ENCODE measurements at regions not wholly inside any gene's neighbourhood (a gene's known extent, or its start where the extent isn't known, plus 50 kb on each side); places are given as distances from the start of the nearest gene placed in this dataset.

DNA sequence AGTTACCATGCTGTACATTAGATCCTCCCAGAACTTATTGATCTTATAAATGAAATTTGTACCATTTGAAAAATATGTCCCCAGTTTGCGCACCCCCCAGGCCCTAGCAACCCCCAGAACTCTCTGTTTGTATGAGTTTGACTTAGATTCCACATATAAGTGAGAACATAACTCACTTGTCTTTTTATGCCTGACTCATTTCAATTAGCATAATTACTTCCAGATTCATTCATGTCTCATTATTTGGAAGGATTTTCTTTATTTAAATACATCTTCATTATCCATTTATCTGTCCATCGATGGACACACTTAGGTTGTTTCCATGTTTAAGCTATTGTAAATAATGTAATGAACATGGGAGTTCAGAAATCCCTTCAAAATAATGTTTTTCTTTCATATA, 705.9 kb downstream of the CCDC85A start:
- in situ Hi-C loops (cut with HindIII; ENCODE audit: extremely low pct_ligation_motif_present, low pct_unique_long_range_greater_than_20kb): no loop called here
- BruUV-seq (replicated peaks): no TSS peak
- no peaks in the 10 kb centered on the region for H3K4me1 ChIP-seq (ENCODE audit: insufficient read depth, low read length)
- H4K20me1 ChIP-seq (ENCODE audit: insufficient read depth, low read length): no peaks in the 10 kb centered on the region
- no peak for FAIRE-seq
- no peak overlapping the region for H3K9ac ChIP-seq (ENCODE audit: insufficient read depth, low read depth, low read length)
- POLR2A ChIA-PET: no interaction called here
- H3K27me3 ChIP-seq (ENCODE audit: control insufficient read depth in 1 of 2, insufficient read depth in 2 of 2, low read length in 2 of 2): no peaks in the 10 kb centered on the region; a peak in 1 of 5 replicates
- no peak overlapping the region for H3K4me3 ChIP-seq (replicated peaks in 1 of 3; ENCODE audit: insufficient read depth in 1 of 3, low read depth in 2 of 3, low read length in 3 of 3)
- no peak for DNase-seq (ENCODE audit: low spot score)
- CTCF ChIA-PET (ENCODE audit: low intra/inter-chr PET ratio, low total read pairs): no interaction called here
- WGBS (ENCODE audit: low lambda C conversion rate): 4% methylated on average over 2 of the region's 2 CpGs
- H3K27ac ChIP-seq (ENCODE audit: extremely low read length, insufficient read depth, low read length): no peak overlapping the region
- no peaks in the 10 kb centered on the region for H3K79me2 ChIP-seq (ENCODE audit: insufficient read depth, low read length)
- H2AFZ ChIP-seq (ENCODE audit: low read length): no peak overlapping the region
- no peaks in the 10 kb centered on the region for H3K36me3 ChIP-seq (replicated peaks in 1 of 2; ENCODE audit: control insufficient read depth in 1 of 2, insufficient read depth in 2 of 2, low read length in 2 of 2)
- intact Hi-C loops (cut with micrococcal nuclease; ENCODE audit: unreplicated experiment): no loop called here
- peaks cover 64% of the 10 kb centered on the region for H3K9me3 ChIP-seq (ENCODE audit: low read length)
- no peak for TF ChIP-seq CCAR2 (optimal IDR thresholded peaks at IDR 0.05; ENCODE audit: low read depth, low read length)
- no peak for TF ChIP-seq MTF1 (CRISPR knock-in tag; IDR thresholded peaks at IDR 0.05)
- no peak for TF ChIP-seq IKZF1 (IDR thresholded peaks at IDR 0.05)
- TF ChIP-seq ZNF570 (CRISPR knock-in tag; IDR thresholded peaks at IDR 0.05; ENCODE audit: borderline replicate concordance): no peak
- no peak for TF ChIP-seq ZHX2 (IDR thresholded peaks at IDR 0.05; ENCODE audit: low read depth)
- no peak for TF ChIP-seq ZHX2 (CRISPR knock-in tag; IDR thresholded peaks at IDR 0.05; ENCODE audit: borderline replicate concordance)
- TF ChIP-seq SUZ12 (IDR thresholded peaks at IDR 0.05; ENCODE audit: low read depth, low read length): no peak
- TF ChIP-seq, protein P1, sequence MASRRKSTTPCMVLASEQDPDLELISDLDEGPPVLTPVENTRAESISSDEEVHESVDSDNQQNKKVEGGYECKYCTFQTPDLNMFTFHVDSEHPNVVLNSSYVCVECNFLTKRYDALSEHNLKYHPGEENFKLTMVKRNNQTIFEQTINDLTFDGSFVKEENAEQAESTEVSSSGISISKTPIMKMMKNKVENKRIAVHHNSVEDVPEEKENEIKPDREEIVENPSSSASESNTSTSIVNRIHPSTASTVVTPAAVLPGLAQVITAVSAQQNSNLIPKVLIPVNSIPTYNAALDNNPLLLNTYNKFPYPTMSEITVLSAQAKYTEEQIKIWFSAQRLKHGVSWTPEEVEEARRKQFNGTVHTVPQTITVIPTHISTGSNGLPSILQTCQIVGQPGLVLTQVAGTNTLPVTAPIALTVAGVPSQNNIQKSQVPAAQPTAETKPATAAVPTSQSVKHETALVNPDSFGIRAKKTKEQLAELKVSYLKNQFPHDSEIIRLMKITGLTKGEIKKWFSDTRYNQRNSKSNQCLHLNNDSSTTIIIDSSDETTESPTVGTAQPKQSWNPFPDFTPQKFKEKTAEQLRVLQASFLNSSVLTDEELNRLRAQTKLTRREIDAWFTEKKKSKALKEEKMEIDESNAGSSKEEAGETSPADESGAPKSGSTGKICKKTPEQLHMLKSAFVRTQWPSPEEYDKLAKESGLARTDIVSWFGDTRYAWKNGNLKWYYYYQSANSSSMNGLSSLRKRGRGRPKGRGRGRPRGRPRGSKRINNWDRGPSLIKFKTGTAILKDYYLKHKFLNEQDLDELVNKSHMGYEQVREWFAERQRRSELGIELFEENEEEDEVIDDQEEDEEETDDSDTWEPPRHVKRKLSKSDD (CRISPR knock-in tag; IDR thresholded peaks at IDR 0.05; ENCODE audit: low read depth): no peak
- TF ChIP-seq RARG (CRISPR knock-in tag; IDR thresholded peaks at IDR 0.05; ENCODE audit: low read depth): no peak
- TF ChIP-seq SIX4 (CRISPR knock-in tag; IDR thresholded peaks at IDR 0.05): no peak
- no peak for TF ChIP-seq SP1 (IDR thresholded peaks at IDR 0.05)
- TF ChIP-seq SP1 (CRISPR knock-in tag; IDR thresholded peaks at IDR 0.05): no peak
- no peak overlapping the region for H3K4me2 ChIP-seq (ENCODE audit: low read depth, low read length)
- ATAC-seq: no peak
